Kidney glomerular epithelial cell (primary cell): ENCODE measurements at regions not wholly inside any gene's neighbourhood (a gene's known extent, or its start where the extent isn't known, plus 50 kb on each side); places are given as distances from the start of the nearest gene placed in this dataset.
A peak's percentile ranks its signal among the peaks of the same experiment; 100 is the strongest.
"Not testable (repeated sequence)": the region's sequence is repeated elsewhere in the genome, so short reads cannot be mapped to it uniquely, and the experiment has no call there.

ENCODE experiments used
- DNase-seq: peaks from one replicate; lab custom pipeline; 2025; lab: John Stamatoyannopoulos, UW

DNA sequence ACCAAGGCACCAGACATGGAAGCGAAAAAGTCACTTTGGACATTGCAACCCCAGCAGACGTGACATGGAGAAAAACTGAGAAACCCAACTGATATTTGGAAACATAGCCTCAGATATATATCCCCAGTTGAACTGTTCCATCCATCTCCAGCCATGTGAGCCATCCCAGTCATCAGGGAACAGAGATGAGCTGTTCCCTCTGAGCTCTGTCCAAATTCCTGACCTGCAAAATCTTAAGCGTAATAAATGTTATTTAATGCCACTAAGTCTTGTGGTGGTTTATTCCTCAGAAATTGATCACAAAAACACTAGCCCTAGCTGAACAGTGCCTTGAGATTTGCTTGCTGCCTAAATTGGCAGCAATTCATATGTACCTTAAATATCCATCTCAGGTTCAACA lies 182.8 kb downstream of the NRP2 start:
- DNase-seq = no peak

DNA sequence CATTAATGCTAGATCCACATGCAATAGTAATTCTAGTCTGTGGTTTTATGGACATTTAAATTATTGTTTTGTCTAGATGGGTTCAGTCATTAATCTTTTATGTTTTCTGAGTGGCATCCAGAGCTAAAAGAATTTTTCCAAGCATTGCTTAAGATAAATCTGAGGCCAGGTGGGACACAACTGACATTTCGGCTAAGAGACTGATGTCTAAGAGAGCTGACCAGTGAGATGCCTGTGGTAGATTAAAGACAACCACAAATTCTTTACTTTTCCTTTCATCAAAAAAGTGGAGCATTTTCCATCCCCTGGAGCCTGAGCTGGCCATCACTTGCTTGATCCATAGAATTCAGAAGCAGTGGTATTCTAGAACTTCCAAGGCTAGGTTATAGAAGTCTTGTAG lies 182.2 kb downstream of the NRP2 start:
- no peak for DNase-seq

- DNase-seq = not testable (repeated sequence)
Measured at GRCh38 chr2:205862761-205863160, 180.5 kb downstream of the NRP2 start.

DNA sequence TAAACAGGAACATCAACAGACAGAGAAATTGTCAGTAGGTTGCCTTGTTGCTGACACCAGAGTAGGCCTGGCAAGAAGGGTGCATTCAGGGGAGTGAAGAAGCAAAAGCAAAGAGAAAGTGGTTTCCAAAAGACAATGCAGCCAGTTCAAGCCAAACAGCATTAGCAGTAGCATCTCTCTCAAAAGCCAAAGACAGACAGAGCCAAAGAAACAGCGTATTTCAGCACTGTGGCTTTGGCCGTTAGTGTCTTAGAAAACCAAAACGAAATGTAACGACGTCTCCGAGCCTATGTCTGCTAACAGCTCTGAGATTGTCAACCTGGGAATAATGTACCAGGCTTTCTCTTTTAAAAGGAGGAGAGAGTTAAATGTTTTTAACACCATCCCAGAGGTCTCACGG lies 178.6 kb downstream of the NRP2 start:
- no peak for DNase-seq

- DNase-seq = no peak
Measured at GRCh38 chr2:205860181-205860580, 177.9 kb downstream of the NRP2 start.

DNA sequence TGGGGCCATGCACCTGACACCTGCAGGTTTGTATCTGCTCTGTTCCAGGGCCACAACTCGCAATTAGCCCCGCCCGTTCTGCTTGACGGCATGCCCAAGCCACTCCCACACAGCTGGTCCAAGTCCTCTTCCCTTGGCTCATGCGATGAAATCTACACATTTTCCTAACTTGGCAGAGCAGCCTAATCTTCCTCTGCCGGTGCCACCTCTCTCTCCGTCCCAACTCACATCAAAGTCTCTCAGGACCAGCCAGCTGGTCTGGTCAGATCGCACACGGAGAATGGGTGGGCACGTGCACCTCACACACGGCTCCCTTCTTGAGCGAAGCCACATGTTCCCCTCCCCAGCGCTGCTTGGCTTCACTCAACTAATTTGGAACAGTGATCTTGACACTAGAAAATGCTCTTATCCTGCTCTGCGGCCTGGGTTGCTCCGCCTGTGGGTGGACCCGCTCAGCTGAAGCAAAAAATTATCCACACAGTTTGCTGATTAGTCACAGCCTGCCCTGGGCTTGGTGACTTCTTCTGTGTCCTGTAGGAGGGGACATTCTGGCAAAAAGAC lies 176.7 kb downstream of the NRP2 start:
- peak; percentile 44 for DNase-seq

GRCh38 chr2:205858275-205858674 lies 176.0 kb downstream of the NRP2 start:
- no peak for DNase-seq

- no peak for DNase-seq
Measured at GRCh38 chr2:205857520-205858237, 175.4 kb downstream of the NRP2 start.

DNA sequence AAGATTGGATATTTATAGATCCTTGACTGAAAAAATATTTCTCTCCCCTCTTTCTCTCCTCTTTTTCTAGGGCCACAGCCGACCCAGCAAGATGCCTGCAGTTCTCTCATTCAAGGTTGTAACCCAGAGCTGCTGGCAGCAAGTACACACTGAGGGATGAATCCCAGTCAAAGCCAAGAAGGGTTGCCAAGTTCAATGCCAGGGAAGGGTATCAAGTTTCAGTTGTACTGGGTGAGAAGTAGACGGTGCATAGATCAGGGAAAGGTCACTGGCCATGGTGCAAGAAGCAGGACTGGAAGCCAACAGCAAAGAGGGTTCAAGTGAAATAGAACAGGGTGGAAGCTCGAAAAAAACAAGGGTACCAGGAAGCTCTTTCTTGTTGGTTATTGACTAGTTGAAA lies 170.2 kb downstream of the NRP2 start:
- no peak for DNase-seq

DNA sequence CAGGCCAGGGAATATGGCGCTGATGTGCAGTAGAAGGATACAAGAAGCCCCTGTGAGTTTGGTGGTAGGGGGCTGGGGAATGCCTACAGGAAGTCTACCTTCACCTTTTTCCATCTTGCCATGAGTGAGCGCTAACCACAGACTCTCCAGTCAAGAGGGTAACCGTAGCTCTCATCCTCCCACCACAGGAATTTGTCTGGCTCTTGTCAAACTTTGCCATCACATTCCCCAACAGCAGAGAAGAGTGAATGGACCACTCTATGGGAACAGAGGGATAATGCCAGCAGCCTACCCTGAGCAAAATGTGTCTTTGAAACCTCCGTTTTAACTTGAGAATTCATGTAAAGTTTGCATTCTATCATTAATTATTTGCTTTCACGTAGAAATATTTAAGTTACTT lies 168.3 kb downstream of the NRP2 start:
- DNase-seq = no peak

- no peak for DNase-seq
Measured at GRCh38 chr2:205850132-205850531, 167.8 kb downstream of the NRP2 start.

DNA sequence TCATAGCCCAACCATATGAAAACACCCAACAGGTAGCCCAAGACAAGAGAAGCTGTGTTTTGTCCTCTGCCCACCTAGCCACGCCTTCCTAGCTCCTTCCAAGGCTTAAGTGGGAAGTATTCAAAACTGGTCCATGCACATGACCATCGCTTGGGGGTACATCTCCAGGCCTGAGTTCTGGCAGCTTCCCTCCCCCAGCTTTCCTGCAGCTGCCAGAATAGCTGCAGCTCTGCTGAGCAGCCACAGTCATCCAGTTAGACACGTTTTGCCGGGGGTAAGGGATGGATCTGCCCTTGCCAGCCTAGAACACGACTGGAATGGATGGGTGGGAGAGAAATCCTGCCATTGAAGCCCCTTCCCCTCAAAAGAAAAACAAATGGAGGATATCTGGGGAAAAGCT lies 166.8 kb downstream of the NRP2 start:
- no peak for DNase-seq

GRCh38 chr2:205848601-205849000 lies 166.3 kb downstream of the NRP2 start:
- DNase-seq = no peak
